ENCODE measurements at regions not wholly inside any gene's neighbourhood (a gene's known extent, or its start where the extent isn't known, plus 50 kb on each side); places are given as distances from the start of the nearest gene placed in this dataset.

DNA sequence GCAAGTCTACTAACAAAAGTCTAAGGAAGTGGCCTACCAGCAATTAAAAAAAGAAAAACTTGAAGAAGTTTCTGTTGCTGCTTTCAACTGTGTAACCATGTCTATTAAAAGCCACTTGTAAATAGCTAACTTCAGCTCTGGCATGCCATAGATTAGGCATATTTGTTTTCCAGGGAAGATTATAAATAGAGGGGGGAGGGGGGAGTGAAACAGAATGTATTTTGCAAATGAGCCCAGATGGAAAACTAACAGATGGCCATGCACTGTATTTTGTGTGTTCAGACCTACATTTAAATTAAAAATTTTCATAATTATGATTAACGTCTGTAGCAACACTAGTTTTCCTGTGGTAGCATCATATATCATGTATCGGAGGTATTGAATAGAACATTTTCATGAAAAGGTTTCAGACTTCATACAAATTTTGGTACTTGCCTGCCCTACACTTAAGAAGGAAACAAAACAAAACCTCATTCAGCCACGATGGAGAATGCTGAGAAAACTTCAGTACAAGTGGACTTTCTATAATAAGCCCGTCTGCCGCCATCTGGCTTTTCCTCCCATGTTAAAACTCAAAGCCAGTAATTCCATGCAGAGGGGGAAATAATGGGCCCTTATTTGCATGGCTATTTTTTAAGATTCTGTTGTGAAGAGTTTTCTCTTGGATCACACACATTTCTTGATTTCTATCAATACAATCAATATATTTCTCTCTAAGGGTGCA, 220.4 kb upstream of the SMARCA2 start:
- Histone ChIP-seq H3K4me1 (ENCODE audit: control insufficient read depth, extremely low read depth, insufficient read depth, low read length) (no peaks in the 10 kb centered on the region), H3K4me3 (ENCODE audit: control insufficient read depth in 2 of 3, extremely low read depth in 1 of 3, insufficient read depth in 2 of 3, low read depth in 1 of 3, low read length in 3 of 3) (no peak overlapping the region), H3K9me1 (ENCODE audit: control insufficient read depth, extremely low read depth, insufficient read depth, low read length) (no peaks in the 10 kb centered on the region), H4K20me1 (ENCODE audit: control insufficient read depth, extremely low read depth, insufficient read depth, low read length) (no peaks in the 10 kb centered on the region), H3K27me3 (ENCODE audit: control insufficient read depth, extremely low read depth, insufficient read depth, low read length) (no peaks in the 10 kb centered on the region), H3K4me2 (ENCODE audit: control insufficient read depth, extremely low read depth, insufficient read depth, low read depth, low read length) (no peak overlapping the region), H3K79me2 (ENCODE audit: control insufficient read depth, insufficient read depth, low read length) (no peaks in the 10 kb centered on the region), H3K9ac (ENCODE audit: control insufficient read depth, extremely low read depth, insufficient read depth, low read length) (no peak overlapping the region), H2AFZ (ENCODE audit: control insufficient read depth, low read length) (no peak overlapping the region), H3K9me3 (ENCODE audit: control insufficient read depth, low read depth, low read length) (no peaks in the 10 kb centered on the region), H3K36me3 (ENCODE audit: control insufficient read depth in 2 of 2, extremely low read depth in 1 of 2, insufficient read depth in 2 of 2, low read length in 2 of 2) (no peaks in the 10 kb centered on the region), H3K27ac (ENCODE audit: control insufficient read depth, insufficient read depth, low read length) (no peak overlapping the region)
- DNase-seq (ENCODE audit: low read depth, low spot score) (no peak), FAIRE-seq (no peak)
- TF ChIP-seq EZH2 (IDR thresholded peaks at IDR 0.05; ENCODE audit: low read length) = no peak
- TF ChIP-seq, protein P1, sequence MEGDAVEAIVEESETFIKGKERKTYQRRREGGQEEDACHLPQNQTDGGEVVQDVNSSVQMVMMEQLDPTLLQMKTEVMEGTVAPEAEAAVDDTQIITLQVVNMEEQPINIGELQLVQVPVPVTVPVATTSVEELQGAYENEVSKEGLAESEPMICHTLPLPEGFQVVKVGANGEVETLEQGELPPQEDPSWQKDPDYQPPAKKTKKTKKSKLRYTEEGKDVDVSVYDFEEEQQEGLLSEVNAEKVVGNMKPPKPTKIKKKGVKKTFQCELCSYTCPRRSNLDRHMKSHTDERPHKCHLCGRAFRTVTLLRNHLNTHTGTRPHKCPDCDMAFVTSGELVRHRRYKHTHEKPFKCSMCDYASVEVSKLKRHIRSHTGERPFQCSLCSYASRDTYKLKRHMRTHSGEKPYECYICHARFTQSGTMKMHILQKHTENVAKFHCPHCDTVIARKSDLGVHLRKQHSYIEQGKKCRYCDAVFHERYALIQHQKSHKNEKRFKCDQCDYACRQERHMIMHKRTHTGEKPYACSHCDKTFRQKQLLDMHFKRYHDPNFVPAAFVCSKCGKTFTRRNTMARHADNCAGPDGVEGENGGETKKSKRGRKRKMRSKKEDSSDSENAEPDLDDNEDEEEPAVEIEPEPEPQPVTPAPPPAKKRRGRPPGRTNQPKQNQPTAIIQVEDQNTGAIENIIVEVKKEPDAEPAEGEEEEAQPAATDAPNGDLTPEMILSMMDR (optimal IDR thresholded peaks at IDR 0.05 in 1 of 3, IDR thresholded peaks at IDR 0.05 in 1 of 3, conservative IDR thresholded peaks at IDR 0.05 in 1 of 3; ENCODE audit: extremely low read depth in 1 of 3, insufficient read depth in 2 of 3, low read length in 3 of 3) = no peak
- dilution Hi-C loops (cut with MboI; ENCODE audit: extremely low pct_ligation_motif_present, low sequenced_read_pairs) = no loop called here

DNA sequence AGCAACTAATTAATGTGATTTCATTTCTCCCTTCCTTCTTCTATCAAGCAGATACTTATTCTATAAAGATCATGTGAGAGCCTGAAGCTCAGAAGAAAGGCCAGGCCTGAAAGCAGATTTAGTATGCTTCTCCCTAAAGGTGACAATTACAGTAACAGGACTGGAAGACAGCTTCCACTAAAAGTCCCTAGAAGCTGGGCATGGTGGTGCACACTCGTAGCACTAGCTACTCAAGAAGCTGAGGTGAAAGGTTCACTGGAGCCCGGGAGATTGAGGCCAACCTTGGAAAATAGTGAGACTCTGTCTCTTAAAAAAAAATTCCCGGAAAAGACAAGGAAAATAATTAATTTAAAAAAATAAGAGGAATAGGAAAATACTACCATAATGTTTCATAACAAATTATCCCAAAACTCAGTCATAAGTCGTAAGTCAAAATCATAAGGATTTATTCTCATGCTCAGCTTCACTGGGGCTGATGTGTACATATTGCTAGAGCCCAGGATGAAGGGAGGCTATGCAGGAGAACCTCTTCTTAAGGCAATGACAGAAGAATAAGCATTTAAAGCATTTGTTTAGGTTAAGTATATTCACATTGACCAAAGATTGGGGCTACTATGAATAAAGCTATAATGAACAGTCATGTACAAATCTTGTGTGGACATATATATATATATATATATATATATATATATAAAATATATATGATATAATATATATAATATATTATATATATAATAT, 210.8 kb upstream of the SMARCA2 start:
- dilution Hi-C loops (cut with MboI; ENCODE audit: extremely low pct_ligation_motif_present, low sequenced_read_pairs) = no loop called here
- no peak for FAIRE-seq

More for the DNA sequence above, 210.8 kb upstream of the SMARCA2 start:
- Histone ChIP-seq H3K9me3 (ENCODE audit: control insufficient read depth, low read depth, low read length) (no peaks in the 10 kb centered on the region), H3K4me3 (ENCODE audit: control insufficient read depth in 2 of 3, extremely low read depth in 1 of 3, insufficient read depth in 2 of 3, low read depth in 1 of 3, low read length in 3 of 3) (no peak overlapping the region), H4K20me1 (ENCODE audit: control insufficient read depth, extremely low read depth, insufficient read depth, low read length) (no peaks in the 10 kb centered on the region), H3K36me3 (ENCODE audit: control insufficient read depth in 2 of 2, extremely low read depth in 1 of 2, insufficient read depth in 2 of 2, low read length in 2 of 2) (no peaks in the 10 kb centered on the region), H3K4me2 (ENCODE audit: control insufficient read depth, extremely low read depth, insufficient read depth, low read depth, low read length) (no peak overlapping the region), H3K9me1 (ENCODE audit: control insufficient read depth, extremely low read depth, insufficient read depth, low read length) (no peaks in the 10 kb centered on the region), H2AFZ (ENCODE audit: control insufficient read depth, low read length) (no peak overlapping the region), H3K4me1 (ENCODE audit: control insufficient read depth, extremely low read depth, insufficient read depth, low read length) (no peaks in the 10 kb centered on the region), H3K9ac (ENCODE audit: control insufficient read depth, extremely low read depth, insufficient read depth, low read length) (no peak overlapping the region), H3K79me2 (ENCODE audit: control insufficient read depth, insufficient read depth, low read length) (no peaks in the 10 kb centered on the region), H3K27ac (ENCODE audit: control insufficient read depth, insufficient read depth, low read length) (no peak overlapping the region), H3K27me3 (ENCODE audit: control insufficient read depth, extremely low read depth, insufficient read depth, low read length) (no peaks in the 10 kb centered on the region)
- TF ChIP-seq, protein P1 (optimal IDR thresholded peaks at IDR 0.05 in 1 of 3, IDR thresholded peaks at IDR 0.05 in 1 of 3, conservative IDR thresholded peaks at IDR 0.05 in 1 of 3; ENCODE audit: extremely low read depth in 1 of 3, insufficient read depth in 2 of 3, low read length in 3 of 3) = no peak
- no peak for TF ChIP-seq EZH2 (IDR thresholded peaks at IDR 0.05; ENCODE audit: low read length)
- DNase-seq (ENCODE audit: low read depth, low spot score) = no peak
